H9 (cell line): ENCODE measurements at regions not wholly inside any gene's neighbourhood (a gene's known extent, or its start where the extent isn't known, plus 50 kb on each side); places are given as distances from the start of the nearest gene placed in this dataset.

Source experiments
- DNase-seq: peaks from one replicate; pipeline ENCODE4 v3.0.0-alpha.2; 2017
- H2AFZ ChIP-seq: one replicate; pipeline ENCODE4 v1.6.1; 2013; ENCODE audit warnings: mild to moderate bottlenecking, low read length, control low read depth, moderate library complexity
- H2AK5ac ChIP-seq: 2 replicates; pipeline ENCODE4 v1.6.1; 2013; ENCODE audit warnings: low read length, control low read depth, mixed read lengths; ENCODE audit not compliant: insufficient read length
- H2BK120ac ChIP-seq: one replicate; pipeline ENCODE4 v1.6.1; 2013; ENCODE audit warnings: low read depth, mild to moderate bottlenecking, low read length, control low read depth, inconsistent platforms; ENCODE audit not compliant: poor library complexity, severe bottlenecking
- H2BK12ac ChIP-seq: 2 replicates; pipeline ENCODE4 v1.6.1; 2013; ENCODE audit warnings: low read length, control low read depth, mixed read lengths, low read depth; ENCODE audit not compliant: insufficient read length
- H2BK15ac ChIP-seq: 2 replicates; pipeline ENCODE4 v1.6.1; 2013; ENCODE audit warnings: low read depth, low read length, control low read depth
- H2BK20ac ChIP-seq: one replicate; pipeline ENCODE4 v1.6.1; 2013; ENCODE audit warnings: low read depth, mild to moderate bottlenecking, low read length, control low read depth, inconsistent platforms; ENCODE audit not compliant: poor library complexity, severe bottlenecking
- H2BK5ac ChIP-seq: 2 replicates; pipeline ENCODE4 v1.6.1; 2013; ENCODE audit warnings: low read length, control low read depth, mixed read lengths; ENCODE audit not compliant: insufficient read length
- H3K14ac ChIP-seq: 2 replicates; pipeline ENCODE4 v1.6.1; 2013; ENCODE audit warnings: low read length, control low read depth; ENCODE audit not compliant: insufficient read depth
- H3K18ac ChIP-seq: 2 replicates; pipeline ENCODE4 v1.6.1; 2013; ENCODE audit warnings: low read depth, mild to moderate bottlenecking, mixed read lengths, low read length, control low read depth; ENCODE audit not compliant: insufficient read length
- H3K23ac ChIP-seq: 2 replicates; pipeline ENCODE4 v1.6.1; 2013; ENCODE audit warnings: low read length, control low read depth, mixed read lengths, low read depth; ENCODE audit not compliant: insufficient read length
- H3K23me2 ChIP-seq: 2 replicates; pipeline ENCODE4 v1.6.1; 2013; ENCODE audit warnings: low read depth, mild to moderate bottlenecking, mixed read lengths, low read length, control low read depth; ENCODE audit not compliant: insufficient read length, poor library complexity, severe bottlenecking
- H3K27ac ChIP-seq: 2 replicates; pipeline ENCODE4 v1.5.1; 2013; ENCODE audit warnings: low read length, control low read depth, mixed read lengths, low read depth; ENCODE audit not compliant: insufficient read length
- H3K27me3 ChIP-seq: 2 replicates; pipeline ENCODE4 v1.6.1; 2013; ENCODE audit warnings: low read length, control low read depth, inconsistent platforms; ENCODE audit not compliant: insufficient read depth
- H3K4ac ChIP-seq: 2 replicates; pipeline ENCODE4 v1.6.1; 2013; ENCODE audit warnings: low read depth, mild to moderate bottlenecking, control low read depth, inconsistent platforms, low read length, moderate library complexity
- H3K4me1 ChIP-seq: 2 replicates; pipeline ENCODE4 v1.6.1; 2013; ENCODE audit warnings: low read length, control low read depth, inconsistent platforms; ENCODE audit not compliant: insufficient read depth
- H3K4me2 ChIP-seq: 2 replicates; pipeline ENCODE4 v1.6.1; 2013; ENCODE audit warnings: low read length, control low read depth, mixed read lengths; ENCODE audit not compliant: insufficient read length, insufficient read depth
- H3K56ac ChIP-seq: 2 replicates; pipeline ENCODE4 v1.6.1; 2013; ENCODE audit warnings: low read depth, mild to moderate bottlenecking, mixed read lengths, low read length, control low read depth; ENCODE audit not compliant: insufficient read length
- H3K79me1 ChIP-seq: 2 replicates; pipeline ENCODE4 v1.6.1; 2013; ENCODE audit warnings: low read depth, mild to moderate bottlenecking, moderate library complexity, low read length, control low read depth, inconsistent platforms; ENCODE audit not compliant: insufficient read depth, poor library complexity, severe bottlenecking
- H3K79me2 ChIP-seq: 2 replicates; pipeline ENCODE4 v1.6.1; 2013; ENCODE audit warnings: low read length, control low read depth, inconsistent platforms; ENCODE audit not compliant: insufficient read depth
- H3K9ac ChIP-seq: 2 replicates; pipeline ENCODE4 v1.6.1; 2013; ENCODE audit warnings: low read length, control low read depth, mixed read lengths; ENCODE audit not compliant: insufficient read length; ENCODE audit errors: extremely low read depth
- H3K9me3 ChIP-seq: one replicate; pipeline ENCODE4 v1.6.1; 2013; ENCODE audit warnings: low read depth, low read length, inconsistent platforms; ENCODE audit not compliant: control insufficient read depth
- H3T11ph ChIP-seq: one replicate; pipeline ENCODE4 v1.6.1; 2013; ENCODE audit warnings: mild to moderate bottlenecking, low read length, control low read depth, inconsistent platforms
- H4K20me1 ChIP-seq: one replicate; pipeline ENCODE4 v1.6.1; 2013; ENCODE audit not compliant: control insufficient read depth, insufficient read length, insufficient read depth
- H4K5ac ChIP-seq: 2 replicates; pipeline ENCODE4 v1.6.1; 2013; ENCODE audit warnings: low read depth, mild to moderate bottlenecking, mixed read lengths, low read length, control low read depth; ENCODE audit not compliant: insufficient read length
- H4K8ac ChIP-seq: replicated peaks from 2 replicates; pipeline ENCODE4 v1.6.1; 2013; ENCODE audit warnings: low read length, control low read depth, mixed read lengths, low read depth; ENCODE audit not compliant: insufficient read length
- H4K91ac ChIP-seq: 2 replicates; pipeline ENCODE4 v1.6.1; 2013; ENCODE audit warnings: low read depth, mild to moderate bottlenecking, moderate library complexity, mixed read lengths, low read length, control low read depth; ENCODE audit not compliant: insufficient read length
- H3K27ac Mint-ChIP-seq, 3 experiments: 2 replicates in 2 of 3; 3 replicates in 1 of 3; pipeline ENCODE4 v1.8.0; 2020 to 2021; ENCODE audit warnings: mixed read lengths in 3 of 3, mild to moderate bottlenecking in 1 of 3, moderate library complexity in 1 of 3
- H3K27me3 Mint-ChIP-seq: 2 replicates; pipeline ENCODE4 v1.8.0; 2021; ENCODE audit warnings: low read depth, mild to moderate bottlenecking, moderate library complexity, mixed read lengths
- H3K36me3 Mint-ChIP-seq, 3 experiments: 2 replicates in 2 of 3; 3 replicates in 1 of 3; pipeline ENCODE4 v1.8.0; 2020 to 2021; ENCODE audit warnings: low read depth in 3 of 3, mixed read lengths in 3 of 3; ENCODE audit not compliant: insufficient read depth in 1 of 3
- H3K4me1 Mint-ChIP-seq, 2 experiments: 2 replicates each; pipeline ENCODE4 v1.8.0; 2020; ENCODE audit warnings: mixed read lengths in 2 of 2
- H3K4me3 Mint-ChIP-seq, 2 experiments: 2 replicates in 1 of 2; 3 replicates in 1 of 2; pipeline ENCODE4 v1.8.0; 2020 to 2021; ENCODE audit warnings: mild to moderate bottlenecking in 2 of 2, mixed read lengths in 2 of 2, moderate library complexity in 1 of 2
- H3K9me3 Mint-ChIP-seq, 2 experiments: 2 replicates in 1 of 2; 3 replicates in 1 of 2; pipeline ENCODE4 v1.8.0; 2020; ENCODE audit warnings: mild to moderate bottlenecking in 2 of 2, mixed read lengths in 2 of 2, moderate library complexity in 1 of 2
- WGBS: extraction: QIAGEN DNeasy Blood & Tissue Kit; methylation state at CpG from one replicate; pipeline ENCODE4 v1.1.7; 2013; ENCODE audit warnings: missing lambda C conversion rate, low lambda C conversion rate, mixed read lengths; ENCODE audit not compliant: insufficient read length; ENCODE audit errors: extremely low coverage; 5-methylcytosine and 5-hydroxymethylcytosine counted together
- TF ChIP-seq, protein P1 (sequence below): fragments of 200-600 bp; sonication (generic); conservative IDR thresholded peaks from 3 replicates; pipeline ENCODE4 v1.8.0; 2021; ENCODE audit warnings: antibody characterized with exemption, mild to moderate bottlenecking

DNA sequence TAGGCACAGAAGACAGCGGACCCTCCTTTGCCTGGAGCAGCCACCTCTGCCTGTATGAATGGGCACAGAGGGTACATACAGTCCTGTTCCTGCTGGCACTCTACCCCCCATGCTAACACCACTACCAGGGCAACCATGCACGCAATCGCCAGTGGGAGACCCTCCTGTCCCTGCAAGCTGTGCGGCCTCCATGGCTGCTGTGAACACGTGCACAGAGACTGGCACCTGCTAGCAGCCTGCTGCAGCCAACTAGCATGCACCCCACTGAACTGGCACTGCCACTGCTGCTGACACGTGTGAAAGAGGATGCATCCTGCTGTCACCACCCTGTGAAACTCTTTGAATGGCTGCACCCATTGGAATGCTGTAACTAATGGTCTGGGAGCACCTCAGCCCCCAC lies 885.2 kb upstream of the ARRDC3 start:
- H4K8ac ChIP-seq, result no peak overlapping the region
- H3K4me1 Mint-ChIP-seq, result peaks cover 13 to 14% of the 10 kb centered on the region in 2 experiments
- no peaks in the 10 kb centered on the region for H3K36me3 Mint-ChIP-seq
- H4K91ac ChIP-seq, result no peak overlapping the region
- no peak overlapping the region for H3T11ph ChIP-seq
- no peak overlapping the region for H2BK5ac ChIP-seq
- TF ChIP-seq, protein P1, sequence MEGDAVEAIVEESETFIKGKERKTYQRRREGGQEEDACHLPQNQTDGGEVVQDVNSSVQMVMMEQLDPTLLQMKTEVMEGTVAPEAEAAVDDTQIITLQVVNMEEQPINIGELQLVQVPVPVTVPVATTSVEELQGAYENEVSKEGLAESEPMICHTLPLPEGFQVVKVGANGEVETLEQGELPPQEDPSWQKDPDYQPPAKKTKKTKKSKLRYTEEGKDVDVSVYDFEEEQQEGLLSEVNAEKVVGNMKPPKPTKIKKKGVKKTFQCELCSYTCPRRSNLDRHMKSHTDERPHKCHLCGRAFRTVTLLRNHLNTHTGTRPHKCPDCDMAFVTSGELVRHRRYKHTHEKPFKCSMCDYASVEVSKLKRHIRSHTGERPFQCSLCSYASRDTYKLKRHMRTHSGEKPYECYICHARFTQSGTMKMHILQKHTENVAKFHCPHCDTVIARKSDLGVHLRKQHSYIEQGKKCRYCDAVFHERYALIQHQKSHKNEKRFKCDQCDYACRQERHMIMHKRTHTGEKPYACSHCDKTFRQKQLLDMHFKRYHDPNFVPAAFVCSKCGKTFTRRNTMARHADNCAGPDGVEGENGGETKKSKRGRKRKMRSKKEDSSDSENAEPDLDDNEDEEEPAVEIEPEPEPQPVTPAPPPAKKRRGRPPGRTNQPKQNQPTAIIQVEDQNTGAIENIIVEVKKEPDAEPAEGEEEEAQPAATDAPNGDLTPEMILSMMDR, result no peak
- H3K27me3 ChIP-seq, result no peaks in the 10 kb centered on the region
- H2BK120ac ChIP-seq, result no peak overlapping the region
- no peaks in the 10 kb centered on the region for H4K20me1 ChIP-seq
- WGBS, result no CpG with 5 or more reads among the region's 6 CpGs
- H2BK12ac ChIP-seq, result no peak overlapping the region
- H2AK5ac ChIP-seq, result no peak overlapping the region
- no peak overlapping the region for H3K18ac ChIP-seq
- peak overlapping the region in 1 of 3 experiments; percentile 38; a peak in 1 of 7 replicates for H3K27ac Mint-ChIP-seq
- no peaks in the 10 kb centered on the region for H3K9me3 ChIP-seq
- no peak overlapping the region for H3K23ac ChIP-seq
- H3K79me1 ChIP-seq, result no peaks in the 10 kb centered on the region
- H4K5ac ChIP-seq, result no peak overlapping the region
- no peaks in the 10 kb centered on the region for H3K79me2 ChIP-seq
- H3K27ac ChIP-seq, result no peak overlapping the region
- no peaks in the 10 kb centered on the region for H3K27me3 Mint-ChIP-seq
- no peak for DNase-seq
- H2AFZ ChIP-seq, result no peak overlapping the region
- H3K4me2 ChIP-seq, result no peak overlapping the region
- H3K56ac ChIP-seq, result no peak overlapping the region
- no peak overlapping the region for H3K4ac ChIP-seq
- peak overlapping the region; percentile 4; the same call in 1 of the 2 replicates for H3K14ac ChIP-seq
- no peak overlapping the region for H2BK15ac ChIP-seq
- H3K23me2 ChIP-seq, result no peaks in the 10 kb centered on the region
- no peaks in the 10 kb centered on the region for H3K4me1 ChIP-seq
- no peak overlapping the region for H3K9ac ChIP-seq
- no peak overlapping the region for H3K4me3 Mint-ChIP-seq
- H2BK20ac ChIP-seq, result no peak overlapping the region
- no peaks in the 10 kb centered on the region; a peak in 1 of 5 replicates for H3K9me3 Mint-ChIP-seq
